Femur (tissue), 1 donor: ENCODE measurements at regions not wholly inside any gene's neighbourhood (a gene's known extent, or its start where the extent isn't known, plus 50 kb on each side); places are given as distances from the start of the nearest gene placed in this dataset.

ENCODE experiments used
- DNase-seq: peaks from one replicate; pipeline ENCODE4 v3.0.0-alpha.2; 2017

- no peak for DNase-seq
These were observed 245.8 kb upstream of the EPHA4 start for GRCh38 chr2:221817878-221818277.

- no peak for DNase-seq
These were observed 244.9 kb upstream of the EPHA4 start for GRCh38 chr2:221817052-221817451.

DNA sequence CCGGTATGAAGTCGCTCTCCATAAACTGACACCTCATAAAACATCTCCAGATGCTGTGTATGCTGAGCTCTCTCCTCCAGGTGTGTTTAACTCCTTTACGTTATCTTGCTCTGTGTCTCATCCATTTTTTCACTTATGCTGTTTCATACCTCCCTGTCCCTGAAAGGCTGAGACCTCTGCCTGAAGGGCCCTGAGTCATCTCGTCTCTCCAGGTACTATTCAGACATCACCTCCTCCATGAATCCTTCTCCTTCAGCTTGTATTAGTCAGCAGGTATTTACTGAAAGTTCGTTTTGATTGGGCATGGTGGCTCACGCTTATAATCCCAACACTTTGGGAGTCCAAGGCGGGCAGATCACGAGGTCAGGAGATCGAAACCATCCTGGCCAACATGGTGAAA lies 244.5 kb upstream of the EPHA4 start:
- no peak for DNase-seq

DNA sequence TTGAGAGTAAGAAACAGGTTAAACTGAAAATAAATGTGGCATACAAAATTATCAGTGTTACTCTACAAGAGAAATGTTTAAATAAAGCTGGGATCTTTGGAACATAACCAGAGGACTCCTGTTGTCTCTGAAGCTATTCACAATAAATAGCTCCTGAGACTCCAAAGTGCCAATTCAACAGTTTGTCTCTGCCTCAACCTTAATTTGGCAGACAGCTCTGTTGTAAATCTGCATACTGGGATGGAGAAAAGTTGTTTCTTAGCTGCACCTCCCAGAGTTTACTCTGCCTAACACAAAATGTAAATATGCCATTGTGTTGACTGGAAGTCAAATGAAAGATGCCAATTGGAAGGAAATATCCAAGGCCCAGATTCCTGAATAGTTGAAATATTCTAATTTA lies 238.5 kb upstream of the EPHA4 start:
- no peak for DNase-seq

- no peak for DNase-seq
These were observed 238.1 kb upstream of the EPHA4 start for GRCh38 chr2:221810245-221810644.

- DNase-seq, result no peak
These were observed 236.4 kb upstream of the EPHA4 start for GRCh38 chr2:221808488-221808887.

DNA sequence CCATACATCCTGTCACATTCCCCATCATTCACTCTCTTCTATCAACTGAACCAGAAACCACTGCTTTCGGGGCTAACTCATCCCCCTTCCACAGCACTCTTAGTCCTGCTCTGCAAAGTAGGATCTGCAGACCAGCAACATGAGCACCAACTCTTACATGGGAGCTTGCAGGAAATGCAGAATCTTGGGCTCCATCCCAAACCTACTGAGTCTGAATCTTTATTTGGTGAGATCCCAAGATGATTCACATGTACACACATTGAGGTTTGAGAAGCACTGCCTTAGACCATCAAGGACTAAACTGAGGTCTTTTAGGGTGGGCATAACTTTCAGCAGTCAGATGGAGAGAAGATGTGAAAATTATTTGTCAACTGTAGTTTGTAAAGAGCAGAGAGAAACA lies 235.6 kb upstream of the EPHA4 start:
- no peak for DNase-seq

GRCh38 chr2:221802089-221802488 lies 230.0 kb upstream of the EPHA4 start:
- no peak for DNase-seq

DNA sequence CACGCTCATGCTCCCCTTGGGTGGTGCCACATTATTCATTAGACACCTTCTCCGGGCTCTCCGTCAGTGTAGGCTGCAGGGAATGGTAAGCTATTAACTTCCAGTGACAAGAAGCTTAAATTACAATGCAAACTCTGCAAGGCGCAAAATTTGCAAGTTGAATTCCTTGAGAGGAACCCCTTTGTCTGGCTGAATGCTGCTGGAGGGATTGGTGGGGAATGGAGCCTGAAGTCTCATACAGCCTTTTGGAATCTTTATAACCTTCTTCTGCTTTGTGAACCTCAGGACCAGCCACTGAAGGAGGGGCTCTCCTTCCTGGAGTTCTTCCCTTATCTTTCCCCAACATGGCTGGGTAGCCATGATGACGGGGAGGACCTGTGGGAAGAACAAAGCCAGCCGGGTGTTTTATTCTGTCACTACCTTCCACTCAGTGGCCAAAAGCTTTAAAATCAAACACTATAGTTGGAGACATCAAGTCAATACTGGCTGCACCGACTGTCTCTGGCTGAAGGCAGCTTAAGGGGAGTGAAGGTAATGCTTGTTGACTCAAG lies 220.9 kb upstream of the EPHA4 start:
- no peak for DNase-seq

DNA sequence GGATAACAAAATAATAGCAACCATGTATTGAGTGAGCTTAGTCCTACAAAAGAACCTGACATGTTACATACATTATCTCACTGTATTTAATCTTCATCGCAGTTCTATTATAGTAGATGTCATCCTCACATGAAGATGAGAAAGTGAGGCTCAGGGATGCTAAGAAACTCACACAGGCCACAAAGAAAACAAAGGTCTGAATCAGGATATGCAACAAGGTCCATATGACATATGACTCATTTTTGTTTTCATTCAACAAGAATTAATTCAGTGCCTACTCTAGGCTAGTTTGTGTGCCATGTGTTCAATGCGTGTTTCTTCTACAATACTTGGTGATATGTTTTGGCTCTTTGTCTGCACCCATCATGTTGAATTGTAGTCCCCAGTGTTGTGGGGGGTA lies 219.7 kb upstream of the EPHA4 start:
- no peak for DNase-seq

GRCh38 chr2:221787561-221787960 lies 215.5 kb upstream of the EPHA4 start:
- no peak for DNase-seq

GRCh38 chr2:221786297-221786926 lies 214.3 kb upstream of the EPHA4 start:
- no peak for DNase-seq

- no peak for DNase-seq
These were observed 208.2 kb upstream of the EPHA4 start for GRCh38 chr2:221780281-221780688.

DNA sequence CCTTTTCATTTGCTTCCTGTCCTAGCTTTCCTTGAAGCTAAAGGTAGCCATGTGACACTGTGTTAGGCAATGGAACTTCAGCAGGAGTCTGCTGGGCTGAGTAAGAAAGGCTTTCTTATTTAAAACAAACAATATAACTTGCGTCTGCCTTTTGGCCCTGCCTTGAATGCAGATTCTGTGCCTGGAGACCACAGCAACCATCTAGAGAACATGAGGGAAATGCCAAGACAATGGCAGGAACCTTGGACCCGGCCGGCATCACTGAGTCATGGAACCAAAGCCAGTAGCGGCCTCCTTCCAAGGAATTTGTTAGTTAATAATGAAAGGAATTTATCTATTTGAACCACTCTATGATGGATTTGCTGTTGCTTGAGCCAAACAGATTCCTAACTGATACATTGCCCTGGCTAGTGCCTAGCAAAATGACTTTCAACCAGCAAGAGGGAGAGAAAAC lies 207.5 kb upstream of the EPHA4 start:
- no peak for DNase-seq

DNA sequence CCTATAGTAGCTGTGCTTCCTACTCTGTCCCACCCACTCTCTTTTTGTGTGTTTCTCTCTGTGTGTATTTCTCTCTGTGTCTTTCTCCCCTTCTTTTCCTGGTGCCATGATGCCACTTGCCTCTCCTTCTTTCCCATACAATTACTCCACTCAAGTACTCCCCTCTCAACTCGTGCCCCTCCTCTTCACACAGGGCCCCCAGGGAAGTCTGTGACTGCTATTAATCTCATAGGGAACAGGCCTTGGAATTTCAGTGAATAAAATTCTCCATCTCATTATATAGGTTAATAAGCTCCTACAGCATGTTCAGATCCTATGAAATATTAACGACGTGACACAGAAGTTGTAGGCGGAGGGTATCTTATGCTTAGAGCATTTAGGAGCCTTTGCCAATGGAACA lies 205.9 kb upstream of the EPHA4 start:
- no peak for DNase-seq

- DNase-seq, result no peak
These were observed 205.0 kb upstream of the EPHA4 start for GRCh38 chr2:221777119-221777518.

GRCh38 chr2:221775096-221775495 lies 203.0 kb upstream of the EPHA4 start:
- no peak for DNase-seq

GRCh38 chr2:221774136-221774535 lies 202.0 kb upstream of the EPHA4 start:
- no peak for DNase-seq

DNA sequence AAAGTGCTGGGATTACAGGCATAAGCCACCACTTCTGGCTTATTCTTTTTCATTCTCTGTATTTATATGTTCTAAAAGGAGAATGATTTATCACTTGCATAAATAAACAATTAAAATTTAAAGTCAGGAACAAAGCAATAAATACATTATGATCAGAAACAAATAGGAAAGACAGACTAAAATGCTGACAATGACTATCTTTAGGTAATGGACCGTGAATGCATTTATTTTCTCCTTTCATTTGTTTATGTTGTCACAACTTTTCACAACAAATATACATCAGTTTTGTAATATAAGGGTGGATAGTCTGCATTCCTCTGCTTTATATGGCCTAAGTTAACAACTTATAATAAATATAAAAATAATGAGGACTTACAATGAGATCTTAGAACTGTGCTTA lies 199.2 kb upstream of the EPHA4 start:
- DNase-seq, result no peak

DNA sequence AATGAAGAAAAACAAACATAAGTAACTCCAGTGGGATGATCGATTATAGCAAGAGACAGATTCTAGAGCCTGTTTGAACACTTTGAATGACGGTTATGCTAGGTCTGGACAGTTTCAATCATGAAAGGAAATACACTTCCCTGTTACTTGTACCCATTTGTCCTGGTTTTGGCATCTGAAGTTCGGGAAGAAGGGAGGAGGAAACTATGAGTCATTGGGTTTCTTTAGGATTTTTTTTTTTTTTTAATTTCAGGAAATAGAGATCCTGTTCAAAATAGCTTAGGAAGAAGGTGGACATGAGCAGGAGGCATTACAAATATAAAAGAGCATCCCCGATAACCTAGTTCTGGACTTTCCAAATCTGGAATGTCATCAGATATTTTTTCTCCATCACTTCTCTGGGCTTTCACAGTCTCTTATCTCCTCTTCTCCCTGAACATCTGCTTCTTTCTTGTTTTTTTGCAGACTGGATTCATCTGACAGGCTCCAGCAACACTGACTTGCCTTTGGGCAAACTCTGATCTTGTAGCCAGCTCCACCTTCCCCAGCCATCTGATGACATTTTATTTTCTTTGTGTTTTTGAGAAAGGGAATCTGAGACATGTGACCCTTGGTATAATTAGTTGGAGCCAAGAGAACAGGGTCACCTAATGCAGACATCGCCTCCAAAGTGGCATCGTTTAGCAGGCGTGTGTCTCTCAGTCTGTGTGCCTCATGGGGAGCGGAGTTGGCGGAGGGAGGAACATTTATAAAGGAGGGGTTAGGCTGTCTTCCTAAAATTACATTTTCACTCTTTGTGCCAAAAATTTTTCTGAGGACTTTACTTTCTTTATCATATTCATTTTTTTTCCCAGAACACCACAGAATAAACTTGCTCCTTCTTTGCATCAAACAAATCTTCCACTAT lies 195.3 kb upstream of the EPHA4 start:
- no peak for DNase-seq

DNA sequence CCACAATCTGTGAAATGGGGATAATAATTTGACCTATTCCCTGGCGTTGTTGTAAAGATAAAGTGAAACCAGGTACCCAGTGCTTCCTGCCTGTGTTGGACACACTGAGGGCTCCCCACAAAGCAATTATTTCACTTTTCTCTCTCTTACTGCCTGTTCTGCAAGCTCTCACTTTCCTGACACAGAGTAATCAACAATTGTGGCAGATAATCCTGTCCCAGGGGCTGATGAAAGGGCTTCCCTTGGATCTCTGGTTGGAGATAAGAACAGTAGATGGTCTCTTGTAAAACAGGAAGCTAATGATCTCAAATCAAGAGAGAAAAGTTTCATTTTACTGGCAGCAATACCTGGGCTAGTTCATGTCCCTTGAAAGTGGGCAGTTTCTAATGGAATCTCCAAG lies 190.4 kb upstream of the EPHA4 start:
- DNase-seq, result no peak

DNA sequence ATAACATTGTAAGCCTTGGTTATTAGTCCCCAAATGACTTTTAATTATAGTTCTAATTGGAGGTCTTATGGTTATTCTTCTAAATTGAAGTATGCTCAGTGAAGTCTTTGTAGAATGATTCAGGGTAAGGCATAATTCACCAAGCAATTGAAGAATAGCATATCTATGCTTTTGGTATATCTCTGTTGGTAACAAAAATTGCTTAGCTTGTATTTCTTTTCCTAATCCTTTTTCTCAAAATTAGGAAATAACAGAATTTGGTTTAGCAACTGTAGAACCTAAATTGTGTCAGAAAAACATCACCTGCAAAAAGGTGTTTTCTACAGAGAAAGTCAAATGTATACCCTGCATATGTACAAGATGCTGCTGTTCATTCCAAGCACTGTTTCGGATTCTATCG lies 189.2 kb upstream of the EPHA4 start:
- DNase-seq, result no peak

- no peak for DNase-seq
These were observed 186.0 kb upstream of the EPHA4 start for GRCh38 chr2:221758076-221758475.

- DNase-seq, result no peak
These were observed 181.3 kb upstream of the EPHA4 start for GRCh38 chr2:221753401-221753800.
